SK-N-SH treated with all-trans-retinoic acid at 6 μM for 48 hours (cell line): ENCODE measurements at regions not wholly inside any gene's neighbourhood (a gene's known extent, or its start where the extent isn't known, plus 50 kb on each side); places are given as distances from the start of the nearest gene placed in this dataset.

Experiments used
- ARNTL ChIP-seq: fragments of 450-650 bp; formaldehyde crosslinking; IDR thresholded peaks from 2 replicates; pipeline ENCODE4 v1.5.0; 2020; ENCODE audit warnings: low read depth, mild to moderate bottlenecking, moderate library complexity, borderline replicate concordance
- PATZ1 ChIP-seq: fragments of 250-450 bp; sonication (Bioruptor Pico); IDR thresholded peaks from 2 replicates; pipeline ENCODE4 v1.8.0; 2020; ENCODE audit warnings: mild to moderate bottlenecking, moderate library complexity, borderline replicate concordance
- ZNF70 ChIP-seq: fragments of 450-650 bp; formaldehyde crosslinking; IDR thresholded peaks from 2 replicates; pipeline ENCODE4 v1.5.0; 2020; ENCODE audit warnings: mild to moderate bottlenecking, moderate library complexity
- TF ChIP-seq, protein P1 (sequence below): fragments of 250-450 bp; sonication (Bioruptor Pico); IDR thresholded peaks from 2 replicates; pipeline ENCODE4 v1.5.1; 2021; ENCODE audit warnings: mild to moderate bottlenecking, moderate library complexity

DNA sequence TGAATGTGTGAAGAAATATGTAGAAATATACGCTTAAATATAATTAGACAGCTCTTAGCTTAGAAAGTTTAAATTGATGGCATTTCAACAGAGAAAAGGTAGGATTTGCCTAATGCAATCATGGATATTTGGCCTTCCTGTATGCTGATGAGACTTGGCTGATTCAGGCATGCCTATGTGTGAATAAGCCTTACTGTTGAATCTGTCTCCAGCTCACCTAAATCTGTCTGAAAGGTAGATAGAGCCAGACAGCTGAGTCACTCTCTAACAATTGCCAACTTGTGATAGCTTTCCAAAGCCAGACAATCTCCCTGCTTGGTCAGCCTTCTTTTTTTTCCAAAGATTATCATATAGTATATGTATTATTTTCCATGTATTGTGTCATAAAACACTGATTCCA, 92.8 kb upstream of the FLRT2 start:
- TF ChIP-seq ARNTL (CRISPR knock-in tag): no peak
- TF ChIP-seq, protein P1, sequence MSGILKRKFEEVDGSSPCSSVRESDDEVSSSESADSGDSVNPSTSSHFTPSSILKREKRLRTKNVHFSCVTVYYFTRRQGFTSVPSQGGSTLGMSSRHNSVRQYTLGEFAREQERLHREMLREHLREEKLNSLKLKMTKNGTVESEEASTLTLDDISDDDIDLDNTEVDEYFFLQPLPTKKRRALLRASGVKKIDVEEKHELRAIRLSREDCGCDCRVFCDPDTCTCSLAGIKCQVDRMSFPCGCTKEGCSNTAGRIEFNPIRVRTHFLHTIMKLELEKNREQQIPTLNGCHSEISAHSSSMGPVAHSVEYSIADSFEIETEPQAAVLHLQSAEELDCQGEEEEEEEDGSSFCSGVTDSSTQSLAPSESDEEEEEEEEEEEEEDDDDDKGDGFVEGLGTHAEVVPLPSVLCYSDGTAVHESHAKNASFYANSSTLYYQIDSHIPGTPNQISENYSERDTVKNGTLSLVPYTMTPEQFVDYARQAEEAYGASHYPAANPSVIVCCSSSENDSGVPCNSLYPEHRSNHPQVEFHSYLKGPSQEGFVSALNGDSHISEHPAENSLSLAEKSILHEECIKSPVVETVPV (CRISPR knock-in tag): no peak
- no peak for TF ChIP-seq ZNF70 (CRISPR knock-in tag)
- no peak for TF ChIP-seq PATZ1 (CRISPR knock-in tag)
